Astrocyte of the spinal cord (primary cell): ENCODE measurements at regions not wholly inside any gene's neighbourhood (a gene's known extent, or its start where the extent isn't known, plus 50 kb on each side); places are given as distances from the start of the nearest gene placed in this dataset.
"Not testable (repeated sequence)": the region's sequence is repeated elsewhere in the genome, so short reads cannot be mapped to it uniquely, and the experiment has no call there.

Experiments used
- DNase-seq: peaks from one replicate; pipeline ENCODE4 v3.0.0; 2011; ENCODE audit warnings: low read depth, low spot score
- H3K4me3 ChIP-seq: 2 replicates; pipeline ENCODE4 v1.5.1; 2011; ENCODE audit warnings: low read depth, mild to moderate bottlenecking, low read length, moderate library complexity
- in situ Hi-C: cut with HindIII; loops from 2 replicates; pipeline ENCODE4 v1.10.0; 2017; ENCODE audit warnings: low sequenced_read_pairs
- TF ChIP-seq, protein P1 (sequence below): IDR thresholded peaks from 2 replicates; pipeline ENCODE4 v1.5.1; 2012; ENCODE audit warnings: low read depth, mild to moderate bottlenecking, low read length, inconsistent platforms

GRCh38 chr5:138677782-138678181 is 75.4 kb upstream of the CTNNA1 start:
- TF ChIP-seq, protein P1, sequence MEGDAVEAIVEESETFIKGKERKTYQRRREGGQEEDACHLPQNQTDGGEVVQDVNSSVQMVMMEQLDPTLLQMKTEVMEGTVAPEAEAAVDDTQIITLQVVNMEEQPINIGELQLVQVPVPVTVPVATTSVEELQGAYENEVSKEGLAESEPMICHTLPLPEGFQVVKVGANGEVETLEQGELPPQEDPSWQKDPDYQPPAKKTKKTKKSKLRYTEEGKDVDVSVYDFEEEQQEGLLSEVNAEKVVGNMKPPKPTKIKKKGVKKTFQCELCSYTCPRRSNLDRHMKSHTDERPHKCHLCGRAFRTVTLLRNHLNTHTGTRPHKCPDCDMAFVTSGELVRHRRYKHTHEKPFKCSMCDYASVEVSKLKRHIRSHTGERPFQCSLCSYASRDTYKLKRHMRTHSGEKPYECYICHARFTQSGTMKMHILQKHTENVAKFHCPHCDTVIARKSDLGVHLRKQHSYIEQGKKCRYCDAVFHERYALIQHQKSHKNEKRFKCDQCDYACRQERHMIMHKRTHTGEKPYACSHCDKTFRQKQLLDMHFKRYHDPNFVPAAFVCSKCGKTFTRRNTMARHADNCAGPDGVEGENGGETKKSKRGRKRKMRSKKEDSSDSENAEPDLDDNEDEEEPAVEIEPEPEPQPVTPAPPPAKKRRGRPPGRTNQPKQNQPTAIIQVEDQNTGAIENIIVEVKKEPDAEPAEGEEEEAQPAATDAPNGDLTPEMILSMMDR: no peak
- in situ Hi-C loops: no loop called here
- H3K4me3 ChIP-seq: no peak overlapping the region
- no peak for DNase-seq

DNA sequence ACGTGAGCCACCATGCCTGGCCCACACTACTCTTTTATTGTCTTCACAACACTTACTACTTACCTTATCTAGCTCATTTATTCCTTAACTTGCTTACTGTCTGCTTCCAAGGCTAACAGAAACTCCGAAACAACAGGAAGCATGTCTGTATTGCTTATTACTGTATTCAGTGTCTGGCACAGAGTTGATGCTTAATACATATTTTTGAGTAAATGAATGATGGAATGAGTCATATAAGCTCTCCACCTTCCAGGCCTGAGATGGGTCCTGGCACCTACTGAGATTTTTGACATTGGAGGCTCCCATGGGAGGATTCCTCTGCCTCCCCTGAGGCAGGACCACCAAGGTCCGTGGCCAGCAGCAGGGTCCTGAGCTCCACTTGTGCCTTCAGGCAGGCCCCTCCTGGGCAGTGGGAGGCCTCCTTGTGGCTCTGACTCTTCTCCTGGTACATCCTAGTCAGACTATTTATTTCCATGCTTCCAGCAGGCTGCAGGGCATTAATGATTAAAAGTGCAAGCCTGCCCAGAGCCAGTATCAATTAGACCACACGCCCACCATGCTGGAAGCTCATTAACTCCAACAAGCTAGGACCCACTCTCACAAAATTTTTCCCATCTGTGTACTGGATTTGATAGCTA is 76.5 kb upstream of the CTNNA1 start:
- no peak for DNase-seq
- TF ChIP-seq, protein P1: no peak
- H3K4me3 ChIP-seq: no peak overlapping the region
- in situ Hi-C loops: no loop called here

DNA sequence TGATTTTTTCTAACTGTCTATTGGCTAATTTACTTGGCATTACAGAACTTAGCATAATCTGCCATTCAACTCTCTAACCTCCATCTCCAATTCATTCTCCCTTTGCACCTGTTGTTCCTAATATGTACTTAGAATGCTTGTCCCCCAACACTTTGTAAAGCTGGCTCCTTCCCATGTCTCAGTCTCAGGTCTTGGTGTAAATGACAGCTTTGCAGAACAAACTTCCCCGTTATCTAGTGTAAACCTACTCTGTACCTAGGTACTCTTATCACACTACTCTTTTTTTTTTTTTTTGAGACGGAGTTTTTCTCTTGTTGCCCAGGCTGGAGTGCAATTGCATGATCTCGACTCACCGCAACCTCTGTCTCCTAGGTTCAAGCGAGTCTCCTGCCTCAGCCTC is 77.2 kb upstream of the CTNNA1 start:
- DNase-seq: no peak
- TF ChIP-seq, protein P1: no peak
- in situ Hi-C loops: no loop called here
- no peak overlapping the region for H3K4me3 ChIP-seq

GRCh38 chr5:138668451-138669380 is 84.5 kb upstream of the CTNNA1 start:
- in situ Hi-C loops: no loop called here
- TF ChIP-seq, protein P1: no peak
- peak; percentile 47 for DNase-seq
- no peak overlapping the region for H3K4me3 ChIP-seq

DNA sequence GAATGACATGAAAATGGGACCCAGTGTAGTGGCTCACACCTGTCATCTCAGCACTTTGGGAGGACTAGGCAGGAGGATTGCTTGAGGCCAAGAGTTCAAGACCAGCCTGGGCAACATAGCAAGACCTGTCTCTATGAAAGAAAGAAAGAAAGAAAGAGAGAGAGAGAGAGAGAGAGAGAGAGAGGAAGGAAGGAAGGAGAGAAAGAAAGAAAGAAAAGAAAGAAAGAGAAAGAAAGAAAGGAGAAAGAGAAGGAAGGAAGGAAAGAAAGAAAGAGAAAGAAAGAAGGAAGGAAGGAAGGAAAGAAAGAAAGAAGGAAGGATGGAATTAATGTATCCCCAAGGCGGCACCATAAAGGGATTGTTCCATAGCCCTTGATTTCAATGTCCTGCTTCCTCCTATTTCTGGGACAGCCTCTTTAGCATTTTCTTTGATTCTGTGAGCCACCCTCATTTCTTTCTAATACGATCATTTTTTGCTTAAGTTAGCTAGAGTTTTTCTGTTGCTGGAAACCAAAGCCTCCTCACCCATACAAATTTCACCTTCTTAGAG is 85.4 kb upstream of the CTNNA1 start:
- in situ Hi-C loops, H3K4me3 ChIP-seq, DNase-seq: not testable (repeated sequence)

GRCh38 chr5:138666226-138666742 is 86.9 kb upstream of the CTNNA1 start:
- H3K4me3 ChIP-seq: no peak overlapping the region
- in situ Hi-C loops: no loop called here
- DNase-seq: no peak
- TF ChIP-seq, protein P1: no peak
